BE2C (cell line): ENCODE measurements at regions not wholly inside any gene's neighbourhood (a gene's known extent, or its start where the extent isn't known, plus 50 kb on each side); places are given as distances from the start of the nearest gene placed in this dataset.

ENCODE experiments used
- DNase-seq: peaks from one replicate; pipeline ENCODE4 v3.0.0-alpha.2; 2020
- H3K27me3 ChIP-seq: fragments of 250-450 bp; sonication (Bioruptor Pico); 2 replicates; pipeline ENCODE4 v1.5.1; 2020; ENCODE audit warnings: mild to moderate bottlenecking
- H3K36me3 ChIP-seq: fragments of 250-450 bp; sonication (Bioruptor Pico); 2 replicates; pipeline ENCODE4 v1.5.1; 2020; ENCODE audit warnings: mild to moderate bottlenecking
- H3K4me1 ChIP-seq: fragments of 250-450 bp; sonication (Bioruptor Pico); 2 replicates; pipeline ENCODE4 v1.5.1; 2020
- H3K4me3 ChIP-seq: 2 replicates; pipeline ENCODE4 v1.5.1; 2011; ENCODE audit warnings: low read depth, low read length
- H3K9me3 ChIP-seq: fragments of 250-450 bp; sonication (Bioruptor Pico); 2 replicates; pipeline ENCODE4 v1.5.1; 2020
- CTCF ChIP-seq: IDR thresholded peaks from 2 replicates; pipeline ENCODE4 v1.5.1; 2012; ENCODE audit warnings: mild to moderate bottlenecking, low read depth, low read length

DNA sequence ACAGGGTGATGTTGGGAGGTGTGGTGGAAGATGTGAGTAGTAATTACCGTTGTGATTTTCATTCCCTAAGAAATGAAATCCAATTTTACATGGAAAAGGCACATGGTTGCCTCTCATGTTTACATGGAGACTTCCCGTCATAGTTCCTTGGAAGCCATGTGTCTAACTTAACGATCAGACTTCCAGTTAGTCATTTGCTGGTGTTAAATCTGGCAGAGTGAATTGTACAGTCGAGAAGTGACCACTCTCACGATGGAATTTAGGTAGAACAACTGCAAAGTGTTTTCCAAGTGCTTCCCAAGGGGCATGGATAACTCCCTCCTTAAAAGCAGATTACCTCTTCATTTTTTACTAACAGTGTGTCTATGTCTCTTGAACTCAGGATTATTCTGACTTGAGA lies 145.8 kb upstream of the CCN2 start:
- no peak overlapping the region for H3K4me3 ChIP-seq
- DNase-seq = no peak
- H3K36me3 ChIP-seq = no peaks in the 10 kb centered on the region
- no peaks in the 10 kb centered on the region for H3K9me3 ChIP-seq
- TF ChIP-seq CTCF = no peak
- H3K27me3 ChIP-seq = no peaks in the 10 kb centered on the region
- no peaks in the 10 kb centered on the region for H3K4me1 ChIP-seq

DNA sequence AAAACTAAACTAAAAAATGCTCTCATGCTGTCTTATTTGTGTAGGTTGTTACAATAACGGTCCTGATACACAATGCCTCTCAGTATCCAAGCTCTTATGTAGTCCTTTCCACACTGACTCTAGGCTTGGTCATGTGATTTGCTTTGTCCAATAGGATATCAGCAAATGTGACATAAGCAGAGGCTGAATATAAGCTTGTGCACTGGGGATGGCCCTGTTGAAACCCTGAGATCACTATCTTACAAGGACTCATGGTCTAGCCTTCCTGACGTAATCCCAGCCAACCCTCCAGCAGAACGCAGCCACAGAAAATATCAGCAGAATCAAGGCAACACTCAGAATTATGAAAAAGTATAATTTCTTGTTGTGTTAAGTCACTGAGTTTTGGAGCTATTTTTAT lies 145.1 kb upstream of the CCN2 start:
- no peak for DNase-seq
- no peak overlapping the region for H3K4me3 ChIP-seq
- H3K36me3 ChIP-seq = no peaks in the 10 kb centered on the region
- H3K9me3 ChIP-seq = no peaks in the 10 kb centered on the region
- H3K4me1 ChIP-seq = no peaks in the 10 kb centered on the region
- TF ChIP-seq CTCF = no peak
- no peaks in the 10 kb centered on the region for H3K27me3 ChIP-seq

DNA sequence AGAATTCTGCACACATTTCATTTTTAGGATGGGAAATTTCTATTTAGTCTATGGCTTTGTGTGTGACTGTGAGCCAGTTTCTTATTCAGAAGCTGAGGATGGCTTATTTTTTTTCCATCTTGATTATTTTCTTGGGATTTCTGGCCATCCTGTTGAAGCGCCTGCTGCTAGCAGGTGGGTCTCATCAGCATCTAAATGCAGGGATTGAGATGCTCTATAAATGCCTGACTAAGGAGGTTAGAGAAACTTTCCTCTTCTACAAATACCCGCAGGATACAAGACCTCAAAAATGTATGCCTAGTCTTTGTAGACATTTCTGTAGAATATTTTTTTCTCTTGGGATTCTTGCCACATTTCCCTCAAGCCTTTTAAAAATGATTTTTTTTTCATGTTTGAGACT lies 138.0 kb upstream of the CCN2 start:
- Histone ChIP-seq H3K27me3 (no peaks in the 10 kb centered on the region), H3K4me1 (no peaks in the 10 kb centered on the region), H3K36me3 (no peaks in the 10 kb centered on the region), H3K4me3 (no peak overlapping the region), H3K9me3 (no peaks in the 10 kb centered on the region)
- TF ChIP-seq CTCF = no peak
- no peak for DNase-seq

GRCh38 chr6:132088150-132088549 lies 137.0 kb upstream of the CCN2 start:
- no peaks in the 10 kb centered on the region for H3K36me3 ChIP-seq
- H3K9me3 ChIP-seq = no peaks in the 10 kb centered on the region
- no peak for TF ChIP-seq CTCF
- DNase-seq = no peak
- no peaks in the 10 kb centered on the region for H3K27me3 ChIP-seq
- H3K4me1 ChIP-seq = no peaks in the 10 kb centered on the region
- no peak overlapping the region for H3K4me3 ChIP-seq

GRCh38 chr6:132087391-132087790 lies 136.2 kb upstream of the CCN2 start:
- Histone ChIP-seq H3K27me3 (no peaks in the 10 kb centered on the region), H3K4me3 (no peak overlapping the region), H3K36me3 (no peaks in the 10 kb centered on the region), H3K9me3 (no peaks in the 10 kb centered on the region), H3K4me1 (no peaks in the 10 kb centered on the region)
- no peak for DNase-seq
- no peak for TF ChIP-seq CTCF

DNA sequence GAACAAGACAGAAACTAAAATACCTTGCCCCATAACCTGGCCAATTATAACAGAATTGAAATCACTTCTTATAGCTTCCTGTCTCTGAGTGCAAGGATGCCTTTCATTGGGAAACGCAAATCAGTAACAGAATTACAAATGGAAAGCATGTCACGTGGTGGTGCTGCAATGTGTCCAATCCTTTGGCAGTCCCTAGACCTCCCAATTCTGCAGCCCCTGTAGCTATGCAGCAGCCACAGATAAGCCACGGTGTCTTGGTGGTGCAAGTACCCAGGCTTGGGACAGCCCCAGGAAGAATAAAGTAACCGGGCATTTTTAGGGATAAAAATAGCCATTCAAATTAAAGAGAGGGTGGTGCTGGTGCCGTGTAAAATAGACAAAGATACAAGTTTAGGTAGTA lies 134.6 kb upstream of the CCN2 start:
- H3K27me3 ChIP-seq = no peaks in the 10 kb centered on the region
- no peak overlapping the region for H3K4me3 ChIP-seq
- no peak for TF ChIP-seq CTCF
- no peak for DNase-seq
- H3K4me1 ChIP-seq = no peaks in the 10 kb centered on the region
- no peaks in the 10 kb centered on the region for H3K9me3 ChIP-seq
- no peaks in the 10 kb centered on the region for H3K36me3 ChIP-seq
